ENCODE measurements at regions not wholly inside any gene's neighbourhood (a gene's known extent, or its start where the extent isn't known, plus 50 kb on each side); places are given as distances from the start of the nearest gene placed in this dataset.
"Not testable (repeated sequence)": the region's sequence is repeated elsewhere in the genome, so short reads cannot be mapped to it uniquely, and the experiment has no call there.

DNA sequence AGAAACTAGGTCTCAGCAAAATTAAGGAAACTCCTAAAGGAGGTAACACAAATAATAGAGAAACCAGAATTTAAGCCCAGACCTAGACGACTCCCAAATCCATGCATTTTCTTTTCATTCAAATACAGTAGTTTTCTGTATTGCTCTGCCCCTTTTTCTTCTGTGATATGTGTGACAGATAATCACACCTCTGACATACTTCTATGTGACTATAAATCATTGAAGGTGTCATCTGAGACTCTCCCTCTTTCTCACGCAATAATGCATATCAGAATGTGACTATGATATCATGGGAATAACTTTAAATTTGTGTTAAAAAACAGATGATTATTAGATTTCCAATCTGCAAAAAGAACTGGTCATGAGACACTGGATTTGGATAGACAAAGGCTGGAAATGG, 143.0 kb upstream of the ELAC2 start:
- no peaks in the 10 kb centered on the region for H3K36me3 ChIP-seq (ENCODE audit: control insufficient read depth, insufficient read depth, low read length)
- no peak overlapping the region for H3K27ac ChIP-seq (ENCODE audit: low read length)
- no peaks in the 10 kb centered on the region for H3K4me1 ChIP-seq (ENCODE audit: control insufficient read depth, insufficient read depth, low read length)
- no peak overlapping the region for H3K4me3 ChIP-seq (ENCODE audit: low read length)
- no CpG with 5 or more reads among the region's 2 CpGs for WGBS (ENCODE audit: insufficient coverage)
- H3K9me3 ChIP-seq (replicated peaks; ENCODE audit: control insufficient read depth, low read depth, low read length): no peaks in the 10 kb centered on the region
- DNase-seq: no peak
- H3K27me3 ChIP-seq (ENCODE audit: control insufficient read depth, insufficient read depth, low read length): no peaks in the 10 kb centered on the region

- DNase-seq: no peak
- Histone ChIP-seq H3K4me1 (ENCODE audit: control insufficient read depth, insufficient read depth, low read length) (no peaks in the 10 kb centered on the region), H3K27me3 (ENCODE audit: control insufficient read depth, insufficient read depth, low read length) (no peaks in the 10 kb centered on the region), H3K9me3 (replicated peaks; ENCODE audit: control insufficient read depth, low read depth, low read length) (no peaks in the 10 kb centered on the region), H3K4me3 (ENCODE audit: low read length) (no peak overlapping the region), H3K36me3 (ENCODE audit: control insufficient read depth, insufficient read depth, low read length) (no peaks in the 10 kb centered on the region), H3K27ac (ENCODE audit: low read length) (no peak overlapping the region)
- 85% methylated on average over 2 of the region's 3 CpGs for WGBS (ENCODE audit: insufficient coverage)
These were observed 142.5 kb upstream of the ELAC2 start for GRCh38 chr17:13160296-13160695.

- Histone ChIP-seq H3K27me3 (ENCODE audit: control insufficient read depth, insufficient read depth, low read length) (no peaks in the 10 kb centered on the region), H3K36me3 (ENCODE audit: control insufficient read depth, insufficient read depth, low read length) (no peaks in the 10 kb centered on the region), H3K4me3 (ENCODE audit: low read length) (no peak overlapping the region), H3K4me1 (ENCODE audit: control insufficient read depth, insufficient read depth, low read length) (no peaks in the 10 kb centered on the region), H3K9me3 (replicated peaks; ENCODE audit: control insufficient read depth, low read depth, low read length) (no peaks in the 10 kb centered on the region), H3K27ac (ENCODE audit: low read length) (no peak overlapping the region)
- no CpG with 5 or more reads among the region's 2 CpGs for WGBS (ENCODE audit: insufficient coverage)
- DNase-seq: no peak
These were observed 140.8 kb upstream of the ELAC2 start for GRCh38 chr17:13158494-13159240.

DNA sequence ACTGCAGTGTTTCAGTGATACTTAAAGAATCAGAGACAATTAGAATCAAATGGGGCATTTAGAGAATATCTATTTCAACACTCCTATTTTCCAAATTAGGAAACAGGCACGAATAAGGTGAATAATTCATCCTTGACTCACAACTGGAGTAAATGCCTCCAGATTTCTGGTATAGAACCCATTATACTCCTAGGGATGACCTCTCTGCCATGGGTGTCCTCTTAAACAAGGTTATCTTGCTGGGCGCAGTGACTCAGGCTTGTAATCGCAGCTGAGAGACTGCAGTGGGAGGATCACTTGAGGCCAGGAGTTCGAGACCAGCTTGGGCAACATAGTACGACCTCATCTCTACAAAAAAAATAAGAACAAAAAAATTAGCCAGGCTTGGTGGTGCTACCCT, 139.8 kb upstream of the ELAC2 start:
- Histone ChIP-seq H3K27ac (ENCODE audit: low read length) (no peak overlapping the region), H3K4me1 (ENCODE audit: control insufficient read depth, insufficient read depth, low read length) (no peaks in the 10 kb centered on the region), H3K9me3 (replicated peaks; ENCODE audit: control insufficient read depth, low read depth, low read length) (no peaks in the 10 kb centered on the region), H3K4me3 (ENCODE audit: low read length) (no peak overlapping the region), H3K27me3 (ENCODE audit: control insufficient read depth, insufficient read depth, low read length) (no peaks in the 10 kb centered on the region), H3K36me3 (ENCODE audit: control insufficient read depth, insufficient read depth, low read length) (no peaks in the 10 kb centered on the region)
- no peak for DNase-seq
- 40% methylated on average over 1 of the region's 5 CpGs for WGBS (ENCODE audit: insufficient coverage)

- Histone ChIP-seq H3K27ac (ENCODE audit: low read length) (no peak overlapping the region), H3K4me3 (ENCODE audit: low read length) (no peak overlapping the region), H3K4me1 (ENCODE audit: control insufficient read depth, insufficient read depth, low read length) (no peaks in the 10 kb centered on the region), H3K36me3 (ENCODE audit: control insufficient read depth, insufficient read depth, low read length) (no peaks in the 10 kb centered on the region), H3K9me3 (replicated peaks; ENCODE audit: control insufficient read depth, low read depth, low read length) (no peaks in the 10 kb centered on the region), H3K27me3 (ENCODE audit: control insufficient read depth, insufficient read depth, low read length) (no peaks in the 10 kb centered on the region)
- no CpG with 5 or more reads among the region's 4 CpGs for WGBS (ENCODE audit: insufficient coverage)
- DNase-seq: no peak
These were observed 137.1 kb upstream of the ELAC2 start for GRCh38 chr17:13154930-13155329.

- Histone ChIP-seq H3K27ac (ENCODE audit: low read length) (no peak overlapping the region), H3K4me3 (ENCODE audit: low read length) (no peak overlapping the region), H3K27me3 (ENCODE audit: control insufficient read depth, insufficient read depth, low read length) (no peaks in the 10 kb centered on the region), H3K9me3 (replicated peaks; ENCODE audit: control insufficient read depth, low read depth, low read length) (no peaks in the 10 kb centered on the region), H3K36me3 (ENCODE audit: control insufficient read depth, insufficient read depth, low read length) (no peaks in the 10 kb centered on the region), H3K4me1 (ENCODE audit: control insufficient read depth, insufficient read depth, low read length) (no peaks in the 10 kb centered on the region)
- no CpG with 5 or more reads among the region's 2 CpGs for WGBS (ENCODE audit: insufficient coverage)
- DNase-seq: no peak
These were observed 136.6 kb upstream of the ELAC2 start for GRCh38 chr17:13154398-13154797.

DNA sequence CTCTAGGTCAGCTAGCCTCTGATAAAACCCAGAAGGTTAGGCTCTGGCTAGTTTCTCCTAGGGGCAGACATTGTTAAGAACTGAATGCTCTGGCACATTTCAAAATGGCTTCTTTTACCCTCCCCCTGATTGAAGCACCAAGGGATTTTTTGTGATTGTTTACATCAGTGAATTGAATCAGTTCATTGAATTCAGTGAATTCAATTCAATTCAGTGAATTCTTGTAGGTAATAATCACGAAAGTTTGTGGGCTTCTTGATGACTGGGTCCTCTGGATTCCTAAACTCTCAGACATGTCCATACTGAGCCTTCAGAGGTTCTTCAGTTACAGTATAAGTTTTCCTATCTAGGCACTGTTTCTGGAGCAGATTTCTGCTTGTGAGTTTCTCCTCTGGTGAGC, 135.2 kb upstream of the ELAC2 start:
- Histone ChIP-seq H3K4me1 (ENCODE audit: control insufficient read depth, insufficient read depth, low read length) (no peaks in the 10 kb centered on the region), H3K27ac (ENCODE audit: low read length) (no peak overlapping the region)
- DNase-seq: no peak

DNA sequence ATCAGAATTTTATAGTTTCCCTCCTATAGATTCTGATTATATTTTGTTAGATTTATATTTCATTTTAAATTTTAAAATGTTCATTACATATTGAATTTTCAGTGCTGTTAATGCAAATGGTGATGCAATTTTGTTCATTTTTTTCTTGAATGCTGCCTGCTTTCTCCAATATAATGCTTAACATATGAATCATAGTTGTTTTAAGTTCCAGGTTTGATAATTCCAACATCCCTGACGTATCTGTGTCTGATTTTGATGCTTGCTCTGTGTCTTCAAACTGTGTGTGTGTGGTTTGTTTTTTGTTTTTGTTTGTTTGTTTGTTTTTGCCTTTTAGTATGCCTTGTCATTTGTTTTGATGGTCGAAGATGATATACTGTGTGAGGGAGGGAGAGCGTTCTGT, 134.7 kb upstream of the ELAC2 start:
- WGBS (ENCODE audit: insufficient coverage): no CpG with 5 or more reads among the region's 3 CpGs
- H3K36me3 ChIP-seq (ENCODE audit: control insufficient read depth, insufficient read depth, low read length): no peaks in the 10 kb centered on the region
- no peak for DNase-seq
- no peaks in the 10 kb centered on the region for H3K9me3 ChIP-seq (replicated peaks; ENCODE audit: control insufficient read depth, low read depth, low read length)
- no peak overlapping the region for H3K27ac ChIP-seq (ENCODE audit: low read length)
- H3K4me1 ChIP-seq (ENCODE audit: control insufficient read depth, insufficient read depth, low read length): no peaks in the 10 kb centered on the region
- no peak overlapping the region for H3K4me3 ChIP-seq (ENCODE audit: low read length)
- H3K27me3 ChIP-seq (ENCODE audit: control insufficient read depth, insufficient read depth, low read length): no peaks in the 10 kb centered on the region

More for the DNA sequence above, 135.2 kb upstream of the ELAC2 start:
- H3K4me3 ChIP-seq (ENCODE audit: low read length): no peak overlapping the region
- WGBS (ENCODE audit: insufficient coverage): no CpG with 5 or more reads among the region's 1 CpG
- no peaks in the 10 kb centered on the region for H3K36me3 ChIP-seq (ENCODE audit: control insufficient read depth, insufficient read depth, low read length)
- no peaks in the 10 kb centered on the region for H3K27me3 ChIP-seq (ENCODE audit: control insufficient read depth, insufficient read depth, low read length)
- no peaks in the 10 kb centered on the region for H3K9me3 ChIP-seq (replicated peaks; ENCODE audit: control insufficient read depth, low read depth, low read length)

GRCh38 chr17:13150738-13151137, 132.9 kb upstream of the ELAC2 start:
- not testable (repeated sequence) for H3K36me3 ChIP-seq (ENCODE audit: control insufficient read depth, insufficient read depth, low read length); H3K27me3 ChIP-seq (ENCODE audit: control insufficient read depth, insufficient read depth, low read length); H3K4me3 ChIP-seq (ENCODE audit: low read length); H3K4me1 ChIP-seq (ENCODE audit: control insufficient read depth, insufficient read depth, low read length); H3K9me3 ChIP-seq (replicated peaks; ENCODE audit: control insufficient read depth, low read depth, low read length); H3K27ac ChIP-seq (ENCODE audit: low read length); DNase-seq
- no CpG with 5 or more reads among the region's 6 CpGs for WGBS (ENCODE audit: insufficient coverage)

- H3K27me3 ChIP-seq (ENCODE audit: control insufficient read depth, insufficient read depth, low read length): no peaks in the 10 kb centered on the region
- H3K27ac ChIP-seq (ENCODE audit: low read length): no peak overlapping the region
- no peak for DNase-seq
- H3K9me3 ChIP-seq (replicated peaks; ENCODE audit: control insufficient read depth, low read depth, low read length): peaks cover 4% of the 10 kb centered on the region
- 100% methylated on average over 1 of the region's 1 CpG for WGBS (ENCODE audit: insufficient coverage)
- no peaks in the 10 kb centered on the region for H3K4me1 ChIP-seq (ENCODE audit: control insufficient read depth, insufficient read depth, low read length)
- no peaks in the 10 kb centered on the region for H3K36me3 ChIP-seq (ENCODE audit: control insufficient read depth, insufficient read depth, low read length)
- no peak overlapping the region for H3K4me3 ChIP-seq (ENCODE audit: low read length)
These were observed 125.2 kb upstream of the ELAC2 start for GRCh38 chr17:13143001-13143400.

DNA sequence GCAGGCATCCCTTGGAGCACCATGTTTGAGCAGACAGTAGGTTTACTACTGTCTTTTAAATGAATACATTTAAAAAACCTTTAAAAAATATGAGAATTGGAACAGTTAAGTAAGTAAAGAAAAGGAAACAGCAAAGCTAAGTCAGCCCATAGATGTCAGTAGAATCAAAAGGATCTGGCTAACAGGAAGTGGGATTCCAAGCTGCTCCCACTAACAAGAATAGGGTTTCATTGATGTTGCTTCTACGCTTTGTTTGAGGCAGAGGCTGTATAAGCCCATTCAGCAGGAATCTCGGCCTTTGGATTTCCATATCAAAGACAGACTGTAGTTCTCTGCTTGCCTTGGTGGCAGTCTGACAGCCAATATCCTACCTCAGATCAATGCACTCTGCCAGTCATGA, 122.9 kb upstream of the ELAC2 start:
- WGBS (ENCODE audit: insufficient coverage): 79% methylated on average over 2 of the region's 2 CpGs
- Histone ChIP-seq H3K4me1 (ENCODE audit: control insufficient read depth, insufficient read depth, low read length) (no peaks in the 10 kb centered on the region), H3K4me3 (ENCODE audit: low read length) (no peak overlapping the region), H3K36me3 (ENCODE audit: control insufficient read depth, insufficient read depth, low read length) (no peaks in the 10 kb centered on the region), H3K27ac (ENCODE audit: low read length) (no peak overlapping the region), H3K9me3 (replicated peaks; ENCODE audit: control insufficient read depth, low read depth, low read length) (peaks cover 4% of the 10 kb centered on the region), H3K27me3 (ENCODE audit: control insufficient read depth, insufficient read depth, low read length) (no peaks in the 10 kb centered on the region)
- peak; percentile 1 for DNase-seq
